ENCODE measurements at regions not wholly inside any gene's neighbourhood (a gene's known extent, or its start where the extent isn't known, plus 50 kb on each side); places are given as distances from the start of the nearest gene placed in this dataset.

GRCh38 chr10:6721480-6721879 is 141.4 kb upstream of the PRKCQ start:
- no peak for TF ChIP-seq L3MBTL2 (conservative IDR thresholded peaks at IDR 0.05)
- TF ChIP-seq SUZ12 (IDR thresholded peaks at IDR 0.05), result no peak
- no peak for TF ChIP-seq BHLHE40 (IDR thresholded peaks at IDR 0.05; ENCODE audit: borderline replicate concordance)
- no peak for TF ChIP-seq PKNOX1 (IDR thresholded peaks at IDR 0.05)
- no peak for TF ChIP-seq LEF1 (IDR thresholded peaks at IDR 0.05; ENCODE audit: borderline replicate concordance)
- no peak for TF ChIP-seq ZNF384 (IDR thresholded peaks at IDR 0.05)
- no peak for TF ChIP-seq NFRKB (IDR thresholded peaks at IDR 0.05)
- TF ChIP-seq FOXM1 (IDR thresholded peaks at IDR 0.05; ENCODE audit: borderline replicate concordance), result no peak
- TF ChIP-seq SP1 (IDR thresholded peaks at IDR 0.05), result no peak
- no peak for TF ChIP-seq HDGF (IDR thresholded peaks at IDR 0.05; ENCODE audit: borderline replicate concordance)
- no peak for TF ChIP-seq FOXK2 (IDR thresholded peaks at IDR 0.05)
- TF ChIP-seq TARDBP (IDR thresholded peaks at IDR 0.05), result no peak
- TF ChIP-seq CTBP1 (IDR thresholded peaks at IDR 0.05; ENCODE audit: borderline replicate concordance), result no peak

All from HEK293T (cell line).